Stimulated activated CD8-positive, alpha-beta memory T cell treated with anti-CD3 and anti-CD28 coated beads, Interleukin-2, amount 100 ng/mL, for 1 hour (primary cell): ENCODE measurements at regions not wholly inside any gene's neighbourhood (a gene's known extent, or its start where the extent isn't known, plus 50 kb on each side); places are given as distances from the start of the nearest gene placed in this dataset.

Experiments used
- DNase-seq, 2 donors: peaks; one replicate each; pipeline ENCODE4 v3.0.0-alpha.2; 2020; ENCODE audit warnings: low read depth in 2 of 2

GRCh38 chr13:74043237-74043636 is 91.0 kb downstream of the KLF12 start:
- no peak for DNase-seq

GRCh38 chr13:74040200-74040599 is 94.0 kb downstream of the KLF12 start:
- no peak for DNase-seq

- DNase-seq = no peak
These were observed 94.5 kb downstream of the KLF12 start for GRCh38 chr13:74039667-74040066.

- no peak for DNase-seq
These were observed 95.0 kb downstream of the KLF12 start for GRCh38 chr13:74039154-74039553.

- DNase-seq = no peak
These were observed 96.4 kb downstream of the KLF12 start for GRCh38 chr13:74037762-74038161.

GRCh38 chr13:74036373-74036772 is 97.8 kb downstream of the KLF12 start:
- no peak for DNase-seq

GRCh38 chr13:74035896-74036295 is 98.3 kb downstream of the KLF12 start:
- no peak for DNase-seq

GRCh38 chr13:74032325-74032724 is 101.9 kb downstream of the KLF12 start:
- DNase-seq = no peak

GRCh38 chr13:74027161-74027779 is 106.9 kb downstream of the KLF12 start:
- DNase-seq = no peak

- DNase-seq = peak; percentile 44 to 49
These were observed 107.5 kb downstream of the KLF12 start for GRCh38 chr13:74026753-74027152.

GRCh38 chr13:74025369-74025768 is 108.8 kb downstream of the KLF12 start:
- DNase-seq = no peak

GRCh38 chr13:74024856-74025255 is 109.3 kb downstream of the KLF12 start:
- DNase-seq = no peak

- no peak for DNase-seq
These were observed 109.9 kb downstream of the KLF12 start for GRCh38 chr13:74024314-74024713.

GRCh38 chr13:74023484-74023883 is 110.7 kb downstream of the KLF12 start:
- DNase-seq = no peak

GRCh38 chr13:74021505-74021904 is 112.7 kb downstream of the KLF12 start:
- no peak for DNase-seq

- DNase-seq = no peak
These were observed 116.2 kb downstream of the KLF12 start for GRCh38 chr13:74018062-74018431.

GRCh38 chr13:74017301-74018061 is 116.7 kb downstream of the KLF12 start:
- no peak for DNase-seq

GRCh38 chr13:74015137-74015536 is 119.1 kb downstream of the KLF12 start:
- DNase-seq = no peak

GRCh38 chr13:74009100-74009668 is 125.0 kb downstream of the KLF12 start:
- no peak for DNase-seq

GRCh38 chr13:74006666-74007065 is 127.5 kb downstream of the KLF12 start:
- no peak for DNase-seq

GRCh38 chr13:74005320-74006157 is 128.7 kb downstream of the KLF12 start:
- DNase-seq = no peak

- no peak for DNase-seq
These were observed 130.1 kb downstream of the KLF12 start for GRCh38 chr13:74004109-74004508.
